Activated naive CD4-positive, alpha-beta T cell treated with anti-CD3 and anti-CD28 coated beads, Interleukin-2, amount 50 U/mL, for 72 hours (primary cell): ENCODE measurements at regions not wholly inside any gene's neighbourhood (a gene's known extent, or its start where the extent isn't known, plus 50 kb on each side); places are given as distances from the start of the nearest gene placed in this dataset.
"Not testable (repeated sequence)": the region's sequence is repeated elsewhere in the genome, so short reads cannot be mapped to it uniquely, and the experiment has no call there.

Experiments
- ATAC-seq, 2 donors: fragments of 150-1000 bp; cut with Tn5 transposase; 2 replicates each; pipeline ENCODE4 v1.10.0; 2021; ENCODE audit warnings: mild to moderate bottlenecking in 2 of 2, moderate library complexity in 2 of 2
- DNase-seq, 2 donors: peaks; one replicate each; pipeline ENCODE4 v3.0.0; 2021 to 2022; ENCODE audit warnings: low spot score in 2 of 2
- H3K27ac Mint-ChIP-seq, 2 donors: one replicate each; pipeline ENCODE4 v1.8.0; 2022; ENCODE audit warnings: mild to moderate bottlenecking in 2 of 2, mixed read lengths in 2 of 2
- H3K36me3 Mint-ChIP-seq, 2 donors: one replicate each; pipeline ENCODE4 v1.8.0; 2022; ENCODE audit warnings: mixed read lengths in 2 of 2
- H3K9me3 Mint-ChIP-seq, 2 donors: one replicate each; pipeline ENCODE4 v1.8.0; 2022; ENCODE audit warnings: mixed read lengths in 2 of 2

- H3K27ac Mint-ChIP-seq = no peak overlapping the region
- H3K36me3 Mint-ChIP-seq = no peaks in the 10 kb centered on the region
- no peak for ATAC-seq
- DNase-seq = no peak
- peaks cover 0 to under 1% of the 10 kb centered on the region in 2 donors for H3K9me3 Mint-ChIP-seq
Measured at GRCh38 chr6:85062884-85063283, 298.5 kb upstream of the TBX18 start.

GRCh38 chr6:85058806-85059205 is 294.4 kb upstream of the TBX18 start:
- no peak for ATAC-seq
- Mint-ChIP-seq H3K9me3 (peaks cover 0 to 5% of the 10 kb centered on the region in 2 donors), H3K36me3 (no peaks in the 10 kb centered on the region), H3K27ac (no peak overlapping the region)
- DNase-seq = no peak

- no peaks in the 10 kb centered on the region for H3K36me3 Mint-ChIP-seq
- H3K27ac Mint-ChIP-seq = no peak overlapping the region
- no peak for DNase-seq
- H3K9me3 Mint-ChIP-seq = peaks cover 7% of the 10 kb centered on the region in 2 donors
- no peak for ATAC-seq
Measured at GRCh38 chr6:85050149-85050548, 285.8 kb upstream of the TBX18 start.

- no peak for DNase-seq
- H3K9me3 Mint-ChIP-seq = peaks cover 7% of the 10 kb centered on the region in 2 donors
- H3K27ac Mint-ChIP-seq = no peak overlapping the region
- ATAC-seq = no peak
- no peaks in the 10 kb centered on the region for H3K36me3 Mint-ChIP-seq
Measured at GRCh38 chr6:85049282-85049681, 284.9 kb upstream of the TBX18 start.

GRCh38 chr6:85047818-85048217 is 283.4 kb upstream of the TBX18 start:
- Mint-ChIP-seq H3K36me3 (no peaks in the 10 kb centered on the region), H3K9me3 (peaks cover 7% of the 10 kb centered on the region in 2 donors), H3K27ac (no peak overlapping the region)
- DNase-seq (no peak), ATAC-seq (no peak)

GRCh38 chr6:85045767-85046166 is 281.4 kb upstream of the TBX18 start:
- H3K36me3 Mint-ChIP-seq, H3K27ac Mint-ChIP-seq, DNase-seq, ATAC-seq: not testable (repeated sequence)
- H3K9me3 Mint-ChIP-seq = peaks cover 9 to 15% of the 10 kb centered on the region in 2 donors

GRCh38 chr6:85044361-85044760 is 280.0 kb upstream of the TBX18 start:
- DNase-seq = no peak
- ATAC-seq = no peak
- Mint-ChIP-seq H3K9me3 (peaks cover 9 to 15% of the 10 kb centered on the region in 2 donors), H3K27ac (no peak overlapping the region), H3K36me3 (no peaks in the 10 kb centered on the region)

GRCh38 chr6:85041376-85041775 is 277.0 kb upstream of the TBX18 start:
- H3K36me3 Mint-ChIP-seq = no peaks in the 10 kb centered on the region
- H3K27ac Mint-ChIP-seq = no peak overlapping the region
- no peak for ATAC-seq
- no peak for DNase-seq
- H3K9me3 Mint-ChIP-seq = peaks cover 9% of the 10 kb centered on the region in 2 donors

- H3K36me3 Mint-ChIP-seq = peaks cover 9 to 14% of the 10 kb centered on the region in 2 donors
- no peak overlapping the region for H3K27ac Mint-ChIP-seq
- no peak for DNase-seq
- peaks cover 17 to 19% of the 10 kb centered on the region in 2 donors for H3K9me3 Mint-ChIP-seq
- ATAC-seq = no peak
Measured at GRCh38 chr6:85037221-85037620, 272.8 kb upstream of the TBX18 start.

- peaks cover 9 to 14% of the 10 kb centered on the region in 2 donors for H3K36me3 Mint-ChIP-seq
- DNase-seq (no peak), ATAC-seq (no peak)
- H3K9me3 Mint-ChIP-seq = peaks cover 14 to 15% of the 10 kb centered on the region in 2 donors
- no peak overlapping the region for H3K27ac Mint-ChIP-seq
Measured at GRCh38 chr6:85035766-85036165, 271.4 kb upstream of the TBX18 start.

GRCh38 chr6:85033547-85033946 is 269.1 kb upstream of the TBX18 start:
- ATAC-seq = no peak
- peaks cover 9 to 14% of the 10 kb centered on the region in 2 donors for H3K36me3 Mint-ChIP-seq
- H3K27ac Mint-ChIP-seq = no peak overlapping the region
- H3K9me3 Mint-ChIP-seq = peaks cover 15 to 16% of the 10 kb centered on the region in 2 donors
- DNase-seq = no peak

- no peak for ATAC-seq
- H3K36me3 Mint-ChIP-seq = no peaks in the 10 kb centered on the region
Measured at GRCh38 chr6:85026021-85026420, 261.6 kb upstream of the TBX18 start.

GRCh38 chr6:85023721-85024120 is 259.3 kb upstream of the TBX18 start:
- Mint-ChIP-seq H3K27ac (no peak overlapping the region), H3K36me3 (no peaks in the 10 kb centered on the region), H3K9me3 (peaks cover 7 to 11% of the 10 kb centered on the region in 2 donors)
- DNase-seq = no peak
- ATAC-seq = no peak

More at GRCh38 chr6:85026021-85026420, 261.6 kb upstream of the TBX18 start:
- Mint-ChIP-seq H3K9me3 (peaks cover 4 to 7% of the 10 kb centered on the region in 2 donors), H3K27ac (no peak overlapping the region)
- DNase-seq = no peak

- H3K27ac Mint-ChIP-seq = no peak overlapping the region
- peaks cover 11 to 23% of the 10 kb centered on the region in 2 donors for H3K9me3 Mint-ChIP-seq
- peaks cover 0 to 6% of the 10 kb centered on the region in 2 donors for H3K36me3 Mint-ChIP-seq
- DNase-seq = no peak
- ATAC-seq = no peak
Measured at GRCh38 chr6:85017352-85017751, 253.0 kb upstream of the TBX18 start.

- H3K27ac Mint-ChIP-seq = no peak overlapping the region
Measured at GRCh38 chr6:85016726-85017125, 252.3 kb upstream of the TBX18 start.

GRCh38 chr6:85015396-85015990 is 251.1 kb upstream of the TBX18 start:
- Mint-ChIP-seq H3K9me3 (peaks cover 16 to 20% of the 10 kb centered on the region in 2 donors), H3K36me3 (peaks cover 0 to 6% of the 10 kb centered on the region in 2 donors), H3K27ac (no peak overlapping the region)
- no peak for ATAC-seq
- DNase-seq = no peak

More at GRCh38 chr6:85016726-85017125, 252.3 kb upstream of the TBX18 start:
- DNase-seq = no peak
- peaks cover 11 to 21% of the 10 kb centered on the region in 2 donors for H3K9me3 Mint-ChIP-seq
- no peak for ATAC-seq
- H3K36me3 Mint-ChIP-seq = peaks cover 0 to 6% of the 10 kb centered on the region in 2 donors

- peaks cover 9 to 16% of the 10 kb centered on the region in 2 donors for H3K9me3 Mint-ChIP-seq
- no peak overlapping the region for H3K27ac Mint-ChIP-seq
- peaks cover 0 to 6% of the 10 kb centered on the region in 2 donors for H3K36me3 Mint-ChIP-seq
- no peak for ATAC-seq
- no peak for DNase-seq
Measured at GRCh38 chr6:85010865-85011264, 246.5 kb upstream of the TBX18 start.

GRCh38 chr6:85008296-85009009 is 244.1 kb upstream of the TBX18 start:
- DNase-seq (no peak), ATAC-seq (no peak)
- Mint-ChIP-seq H3K36me3 (no peaks in the 10 kb centered on the region), H3K27ac (no peak overlapping the region), H3K9me3 (peaks cover 4 to 10% of the 10 kb centered on the region in 2 donors)
